Smooth muscle cell (in vitro differentiated cells): ENCODE measurements at regions not wholly inside any gene's neighbourhood (a gene's known extent, or its start where the extent isn't known, plus 50 kb on each side); places are given as distances from the start of the nearest gene placed in this dataset.

Source experiments
- DNase-seq: peaks from one replicate; lab custom pipeline; 2025; ENCODE audit not compliant: unreplicated experiment; lab: John Stamatoyannopoulos, UW
- H2AFZ ChIP-seq: fragments of 200-600 bp; sonication (generic); 2 replicates; pipeline ENCODE4 v1.6.0; 2016; ENCODE audit warnings: antibody characterized with exemption, low read depth, mild to moderate bottlenecking
- H3F3A ChIP-seq: fragments of 200-600 bp; sonication (generic); 2 replicates; pipeline ENCODE4 v1.6.0; 2017; ENCODE audit warnings: antibody characterized with exemption, low read depth
- H3K27ac ChIP-seq: fragments of 200-600 bp; sonication (generic); 2 replicates; pipeline ENCODE4 v1.5.1; 2016; ENCODE audit warnings: low read depth, mild to moderate bottlenecking
- H3K27me3 ChIP-seq: fragments of 200-600 bp; sonication (generic); 2 replicates; pipeline ENCODE4 v1.6.1; 2016; ENCODE audit warnings: low read depth, mild to moderate bottlenecking
- H3K36me3 ChIP-seq: fragments of 200-600 bp; sonication (generic); 2 replicates; pipeline ENCODE4 v1.5.1; 2016; ENCODE audit warnings: low read depth
- H3K4me1 ChIP-seq: fragments of 200-600 bp; sonication (generic); 2 replicates; pipeline ENCODE4 v1.5.1; 2016; ENCODE audit warnings: low read depth
- H3K4me2 ChIP-seq: fragments of 200-600 bp; sonication (generic); 2 replicates; pipeline ENCODE4 v1.6.0; 2016; ENCODE audit warnings: mild to moderate bottlenecking
- H3K4me3 ChIP-seq: fragments of 200-600 bp; sonication (generic); 2 replicates; pipeline ENCODE4 v1.5.1; 2016; ENCODE audit warnings: mild to moderate bottlenecking
- H3K79me2 ChIP-seq: fragments of 200-600 bp; sonication (generic); 2 replicates; pipeline ENCODE4 v1.6.0; 2016; ENCODE audit warnings: low read depth, mild to moderate bottlenecking
- H3K9ac ChIP-seq: fragments of 200-600 bp; sonication (generic); 2 replicates; pipeline ENCODE4 v1.6.0; 2016; ENCODE audit warnings: low read depth
- H3K9me3 ChIP-seq: fragments of 200-600 bp; sonication (generic); replicated peaks from 2 replicates; pipeline ENCODE4 v1.5.1; 2016; ENCODE audit warnings: low read depth
- H4K20me1 ChIP-seq: fragments of 200-600 bp; sonication (generic); 2 replicates; pipeline ENCODE4 v1.6.0; 2016; ENCODE audit warnings: low read depth
- WGBS: methylation state at CpG from one replicate; pipeline ENCODE4 v1.1.7; 2016; ENCODE audit warnings: low lambda C conversion rate; 5-methylcytosine and 5-hydroxymethylcytosine counted together
- TF ChIP-seq, protein P1 (sequence below): fragments of 200-600 bp; sonication (generic); IDR thresholded peaks from 2 replicates; pipeline ENCODE4 v1.5.1; 2017; ENCODE audit warnings: borderline replicate concordance, mild to moderate bottlenecking, antibody characterized with exemption; ENCODE audit not compliant: insufficient read depth, poor library complexity, severe bottlenecking

DNA sequence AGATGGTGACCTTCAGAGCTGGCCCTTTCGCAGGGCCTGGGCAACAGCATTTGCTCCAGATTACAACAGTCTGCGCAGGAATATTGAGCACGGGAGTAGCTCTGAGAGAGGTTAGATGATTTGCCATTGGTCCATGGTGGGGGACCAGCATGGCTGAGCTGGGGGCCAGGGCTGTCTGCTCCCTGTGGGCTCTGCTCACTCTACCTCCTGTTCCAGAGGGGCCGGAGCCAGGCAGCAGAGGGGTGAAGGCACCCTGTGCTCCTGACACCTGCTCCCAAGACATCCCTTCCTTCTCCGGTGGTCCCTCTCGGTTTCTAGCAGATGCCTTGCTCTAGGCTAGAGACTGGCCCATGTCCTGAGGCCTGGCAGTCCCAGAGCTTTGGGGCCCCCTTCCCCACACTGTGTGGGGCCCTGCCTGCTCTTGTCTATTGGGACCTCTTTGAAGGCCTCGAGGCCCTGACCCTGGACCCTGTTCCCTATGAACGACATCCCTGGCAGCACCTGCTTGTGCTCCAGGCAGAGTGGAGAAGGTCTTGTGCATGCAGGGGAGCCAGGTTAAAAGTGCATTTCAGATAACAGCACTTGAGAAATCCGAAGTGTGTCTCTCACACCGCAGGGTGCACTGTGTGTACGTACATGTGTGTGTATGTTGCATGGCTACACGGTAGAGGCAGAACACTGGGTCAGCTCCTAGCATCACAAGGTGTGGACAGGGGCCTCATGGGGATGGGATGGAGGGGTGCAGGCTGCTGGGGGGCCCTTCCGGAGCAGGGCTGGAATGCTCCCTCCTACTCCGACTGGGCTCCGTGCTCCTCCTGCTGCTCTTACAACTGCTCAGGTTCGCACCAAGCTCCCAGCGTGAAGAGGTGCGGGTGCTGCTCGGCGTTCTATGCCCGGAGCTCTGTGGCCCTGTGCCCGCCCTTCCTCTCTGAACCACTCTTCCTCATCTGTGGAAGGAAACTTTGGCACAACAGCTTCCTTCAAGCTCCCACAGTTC lies 123.3 kb upstream of the B3GAT1 start:
- Histone ChIP-seq H3K4me2 (no peak overlapping the region), H3K79me2 (no peaks in the 10 kb centered on the region), H3K4me1 (no peaks in the 10 kb centered on the region), H2AFZ (no peak overlapping the region), H3K9ac (no peak overlapping the region), H3K27me3 (peaks cover 4% of the 10 kb centered on the region), H3K36me3 (no peaks in the 10 kb centered on the region), H3K4me3 (no peak overlapping the region), H3K27ac (no peak overlapping the region), H3K9me3 (no peaks in the 10 kb centered on the region), H4K20me1 (no peaks in the 10 kb centered on the region), H3F3A (no peaks in the 10 kb centered on the region)
- TF ChIP-seq, protein P1, sequence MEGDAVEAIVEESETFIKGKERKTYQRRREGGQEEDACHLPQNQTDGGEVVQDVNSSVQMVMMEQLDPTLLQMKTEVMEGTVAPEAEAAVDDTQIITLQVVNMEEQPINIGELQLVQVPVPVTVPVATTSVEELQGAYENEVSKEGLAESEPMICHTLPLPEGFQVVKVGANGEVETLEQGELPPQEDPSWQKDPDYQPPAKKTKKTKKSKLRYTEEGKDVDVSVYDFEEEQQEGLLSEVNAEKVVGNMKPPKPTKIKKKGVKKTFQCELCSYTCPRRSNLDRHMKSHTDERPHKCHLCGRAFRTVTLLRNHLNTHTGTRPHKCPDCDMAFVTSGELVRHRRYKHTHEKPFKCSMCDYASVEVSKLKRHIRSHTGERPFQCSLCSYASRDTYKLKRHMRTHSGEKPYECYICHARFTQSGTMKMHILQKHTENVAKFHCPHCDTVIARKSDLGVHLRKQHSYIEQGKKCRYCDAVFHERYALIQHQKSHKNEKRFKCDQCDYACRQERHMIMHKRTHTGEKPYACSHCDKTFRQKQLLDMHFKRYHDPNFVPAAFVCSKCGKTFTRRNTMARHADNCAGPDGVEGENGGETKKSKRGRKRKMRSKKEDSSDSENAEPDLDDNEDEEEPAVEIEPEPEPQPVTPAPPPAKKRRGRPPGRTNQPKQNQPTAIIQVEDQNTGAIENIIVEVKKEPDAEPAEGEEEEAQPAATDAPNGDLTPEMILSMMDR: no peak
- 87% methylated on average over 22 of the region's 22 CpGs for WGBS
- no peak for DNase-seq

DNA sequence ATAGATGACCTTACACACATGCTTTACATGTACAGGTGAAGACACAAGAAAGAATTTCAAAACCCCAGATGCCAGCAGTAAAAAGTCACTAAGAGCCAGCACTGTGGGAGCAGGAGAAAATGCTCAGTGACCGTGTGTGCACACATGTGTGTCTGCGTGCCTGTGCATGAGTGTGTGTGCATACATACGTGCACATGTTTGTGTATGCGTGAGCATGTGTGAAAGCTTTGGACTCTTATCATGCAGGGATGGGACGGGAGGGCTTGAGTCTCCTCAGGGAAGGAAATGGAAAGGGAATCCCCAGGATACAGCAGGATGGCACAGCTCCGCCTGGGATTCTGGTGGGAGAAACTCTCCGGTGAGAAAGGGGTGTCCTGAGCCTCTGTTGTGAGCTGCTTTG lies 121.5 kb upstream of the B3GAT1 start:
- no peak for DNase-seq
- H4K20me1 ChIP-seq: no peaks in the 10 kb centered on the region
- WGBS: 89% methylated on average over 7 of the region's 7 CpGs
- no peak overlapping the region for H3K9ac ChIP-seq
- no peaks in the 10 kb centered on the region for H3K4me1 ChIP-seq
- TF ChIP-seq, protein P1: no peak
- no peak overlapping the region for H3K27ac ChIP-seq
- H3F3A ChIP-seq: no peaks in the 10 kb centered on the region
- no peak overlapping the region for H2AFZ ChIP-seq
- H3K79me2 ChIP-seq: no peaks in the 10 kb centered on the region
- no peaks in the 10 kb centered on the region for H3K36me3 ChIP-seq
- peaks cover 11% of the 10 kb centered on the region for H3K27me3 ChIP-seq
- H3K9me3 ChIP-seq: no peaks in the 10 kb centered on the region
- H3K4me2 ChIP-seq: no peak overlapping the region
- no peak overlapping the region for H3K4me3 ChIP-seq

DNA sequence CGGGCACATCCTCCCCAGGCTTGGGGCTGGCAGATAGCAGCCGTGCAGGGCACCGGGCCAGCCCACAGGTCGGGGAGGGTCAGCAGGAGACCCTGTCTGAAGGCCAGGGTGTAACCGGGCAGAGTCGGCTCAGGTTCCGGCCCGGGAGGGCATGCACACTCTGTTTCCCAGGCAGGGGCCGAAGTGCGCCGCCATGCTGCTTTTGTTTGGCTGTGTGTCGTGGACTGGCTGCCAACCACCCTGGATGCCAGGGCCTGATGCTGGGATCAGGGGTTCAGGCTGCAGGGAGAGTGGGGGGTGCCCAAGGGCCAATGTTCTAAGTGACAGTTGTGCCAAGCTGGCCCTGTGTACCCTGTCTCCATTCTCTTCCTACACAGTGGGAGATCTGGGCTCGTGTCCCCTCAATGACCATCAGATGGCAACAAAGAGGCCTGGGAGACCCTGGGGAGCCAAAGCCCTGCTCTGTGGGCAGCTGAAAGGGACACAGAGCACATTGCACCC lies 120.9 kb upstream of the B3GAT1 start:
- Histone ChIP-seq H3K79me2 (no peaks in the 10 kb centered on the region), H3K4me1 (no peaks in the 10 kb centered on the region), H2AFZ (no peak overlapping the region), H3K27me3 (peaks cover 14% of the 10 kb centered on the region), H3K9me3 (no peaks in the 10 kb centered on the region), H3K4me3 (no peak overlapping the region), H4K20me1 (no peaks in the 10 kb centered on the region), H3K9ac (no peak overlapping the region), H3K36me3 (no peaks in the 10 kb centered on the region), H3K4me2 (no peak overlapping the region), H3K27ac (no peak overlapping the region), H3F3A (no peaks in the 10 kb centered on the region)
- WGBS: 92% methylated on average over 13 of the region's 13 CpGs
- TF ChIP-seq, protein P1: no peak
- no peak for DNase-seq
